ENCODE measurements at regions not wholly inside any gene's neighbourhood (a gene's known extent, or its start where the extent isn't known, plus 50 kb on each side); places are given as distances from the start of the nearest gene placed in this dataset.

GRCh38 chr15:54722342-54722986 lies 474.3 kb downstream of the RSL24D1 start:
- no peak for DNase-seq (ENCODE audit: low spot score)

GRCh38 chr15:54719325-54719724 lies 477.4 kb downstream of the RSL24D1 start:
- no peak for DNase-seq (ENCODE audit: low spot score)

GRCh38 chr15:54707805-54708752 lies 488.7 kb downstream of the RSL24D1 start:
- no peak for DNase-seq (ENCODE audit: low spot score)

GRCh38 chr15:54687628-54688027 lies 509.1 kb downstream of the RSL24D1 start:
- DNase-seq (ENCODE audit: low spot score): no peak
